ENCODE measurements at regions not wholly inside any gene's neighbourhood (a gene's known extent, or its start where the extent isn't known, plus 50 kb on each side); places are given as distances from the start of the nearest gene placed in this dataset.

DNA sequence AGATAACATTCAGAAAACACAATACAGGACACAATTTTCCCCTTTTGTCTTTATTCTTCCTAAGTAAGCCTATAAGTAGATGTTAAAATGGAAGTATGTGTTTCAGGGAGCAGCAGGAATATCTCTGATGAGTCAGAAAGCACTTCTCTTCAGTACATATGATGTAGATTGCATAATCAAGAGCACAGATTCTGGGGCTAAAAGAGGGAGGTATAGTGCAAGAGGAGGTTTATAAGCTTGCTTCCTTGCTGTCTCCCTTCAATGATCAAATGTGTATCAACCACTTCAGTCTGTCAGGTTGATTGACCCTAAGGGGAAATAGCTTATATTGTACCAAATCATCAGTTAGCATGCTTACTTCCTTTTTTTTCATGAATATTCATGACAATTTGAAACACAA is 822.8 kb downstream of the BRINP3 start:
- intact Hi-C loops (cut with DNase I; ENCODE audit: low total_unique reads) = no loop called here
- DNase-seq (ENCODE audit: low spot score in 2 of 2) = no peak
- H3K4me3 ChIP-seq (ENCODE audit: low read depth, poor library complexity, severe bottlenecking) = no peak overlapping the region
- no peak for TF ChIP-seq POLR2A (IDR thresholded peaks at IDR 0.05)
- TF ChIP-seq, protein P1, sequence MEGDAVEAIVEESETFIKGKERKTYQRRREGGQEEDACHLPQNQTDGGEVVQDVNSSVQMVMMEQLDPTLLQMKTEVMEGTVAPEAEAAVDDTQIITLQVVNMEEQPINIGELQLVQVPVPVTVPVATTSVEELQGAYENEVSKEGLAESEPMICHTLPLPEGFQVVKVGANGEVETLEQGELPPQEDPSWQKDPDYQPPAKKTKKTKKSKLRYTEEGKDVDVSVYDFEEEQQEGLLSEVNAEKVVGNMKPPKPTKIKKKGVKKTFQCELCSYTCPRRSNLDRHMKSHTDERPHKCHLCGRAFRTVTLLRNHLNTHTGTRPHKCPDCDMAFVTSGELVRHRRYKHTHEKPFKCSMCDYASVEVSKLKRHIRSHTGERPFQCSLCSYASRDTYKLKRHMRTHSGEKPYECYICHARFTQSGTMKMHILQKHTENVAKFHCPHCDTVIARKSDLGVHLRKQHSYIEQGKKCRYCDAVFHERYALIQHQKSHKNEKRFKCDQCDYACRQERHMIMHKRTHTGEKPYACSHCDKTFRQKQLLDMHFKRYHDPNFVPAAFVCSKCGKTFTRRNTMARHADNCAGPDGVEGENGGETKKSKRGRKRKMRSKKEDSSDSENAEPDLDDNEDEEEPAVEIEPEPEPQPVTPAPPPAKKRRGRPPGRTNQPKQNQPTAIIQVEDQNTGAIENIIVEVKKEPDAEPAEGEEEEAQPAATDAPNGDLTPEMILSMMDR (IDR thresholded peaks at IDR 0.05) = no peak

DNA sequence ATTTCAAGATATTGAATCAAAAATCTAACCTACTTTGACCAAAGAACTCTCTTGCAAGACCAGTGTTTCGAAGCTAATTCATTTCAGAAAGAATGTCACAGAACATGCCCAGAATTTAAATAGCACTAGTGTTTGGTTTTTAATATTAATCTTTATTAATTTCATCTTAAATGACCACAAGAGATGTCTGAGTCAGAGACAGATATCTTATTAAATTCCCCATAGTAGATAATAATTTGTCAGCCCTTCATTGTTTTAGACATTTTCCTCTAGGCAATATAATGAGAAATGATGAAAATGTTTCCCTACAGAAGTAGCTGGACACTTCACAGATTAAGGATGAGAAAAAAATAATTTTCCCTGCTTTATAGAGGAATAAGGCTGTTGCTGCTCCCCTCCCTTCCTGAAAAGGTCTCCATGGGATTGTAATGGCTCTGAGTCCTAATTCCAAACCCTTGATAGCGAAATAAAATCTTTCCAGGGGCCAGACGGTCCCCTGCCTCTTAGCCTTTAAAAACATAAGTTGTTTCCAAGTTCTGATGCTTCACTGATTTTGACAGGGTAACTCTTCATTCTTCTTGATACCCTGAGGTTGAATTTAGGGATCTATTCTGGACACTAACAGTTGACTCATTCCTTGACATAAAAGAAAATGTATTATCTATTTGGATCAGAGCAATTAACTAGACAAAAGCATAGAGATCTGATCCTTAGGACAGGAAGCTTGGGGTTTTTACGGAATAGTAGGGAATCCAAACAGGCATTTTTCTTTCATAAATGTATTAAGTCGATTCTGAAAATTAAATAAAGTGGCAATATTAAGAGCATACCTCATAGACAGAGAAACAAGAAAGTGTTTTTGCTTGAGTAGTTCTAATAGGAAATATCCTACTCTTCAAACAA is 820.8 kb downstream of the BRINP3 start:
- intact Hi-C loops (cut with DNase I; ENCODE audit: low total_unique reads) = no loop called here
- no peak for DNase-seq (ENCODE audit: low spot score in 2 of 2)
- TF ChIP-seq, protein P1 (IDR thresholded peaks at IDR 0.05) = no peak
- no peak for TF ChIP-seq POLR2A (IDR thresholded peaks at IDR 0.05)
- H3K4me3 ChIP-seq (ENCODE audit: low read depth, poor library complexity, severe bottlenecking) = no peak overlapping the region
- 66 to 68% methylated on average over 5 of the region's 5 CpGs for WGBS, 2 donors

DNA sequence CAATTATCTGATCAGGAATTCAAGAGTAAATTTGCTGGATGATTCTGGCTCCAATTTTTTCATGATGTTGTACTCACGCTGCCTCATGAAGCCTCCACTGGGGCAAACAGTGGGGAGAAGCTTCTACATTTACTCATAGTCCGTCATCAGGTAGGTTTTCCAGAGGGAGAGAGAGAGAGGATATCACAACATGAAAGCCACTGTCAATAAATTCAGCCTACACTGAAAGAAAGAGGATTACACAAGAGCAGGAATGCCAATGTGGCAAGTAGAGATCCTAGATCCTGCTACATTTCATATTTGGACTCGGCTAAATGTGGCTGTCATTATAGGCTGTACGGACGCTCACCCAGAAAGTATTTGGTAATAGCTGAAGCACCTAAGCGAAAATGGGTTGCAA is 819.9 kb downstream of the BRINP3 start:
- WGBS, 2 donors = 72 to 83% methylated on average over 6 of the region's 6 CpGs
- intact Hi-C loops (cut with DNase I; ENCODE audit: low total_unique reads) = no loop called here
- no peak for DNase-seq (ENCODE audit: low spot score in 2 of 2)
- TF ChIP-seq POLR2A (IDR thresholded peaks at IDR 0.05) = no peak
- TF ChIP-seq, protein P1 (IDR thresholded peaks at IDR 0.05) = no peak
- H3K4me3 ChIP-seq (ENCODE audit: low read depth, poor library complexity, severe bottlenecking) = no peak overlapping the region

DNA sequence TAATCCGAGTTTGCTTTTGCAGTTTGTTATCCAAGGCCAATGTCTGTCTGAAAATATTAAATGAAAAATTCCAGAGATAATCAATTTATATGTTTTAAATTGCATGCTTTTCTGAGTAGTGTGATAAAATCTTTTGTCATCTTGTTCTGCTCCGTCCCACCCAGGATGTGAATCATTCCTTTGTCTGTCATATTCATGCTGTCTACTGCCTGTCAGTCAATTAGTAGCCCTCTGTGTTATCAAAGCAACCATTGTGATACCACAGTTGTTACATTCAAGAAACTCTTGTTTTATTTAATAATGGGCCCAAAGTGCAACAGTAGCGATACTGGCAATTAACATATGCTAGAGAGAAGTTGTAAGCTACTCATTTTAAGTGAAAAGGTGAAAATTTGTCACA is 819.3 kb downstream of the BRINP3 start:
- 50 to 59% methylated on average over 3 of the region's 3 CpGs for WGBS, 2 donors
- DNase-seq (ENCODE audit: low spot score in 2 of 2) = no peak
- intact Hi-C loops (cut with DNase I; ENCODE audit: low total_unique reads) = no loop called here
- no peak overlapping the region for H3K4me3 ChIP-seq (ENCODE audit: low read depth, poor library complexity, severe bottlenecking)
- no peak for TF ChIP-seq POLR2A (IDR thresholded peaks at IDR 0.05)
- TF ChIP-seq, protein P1 (IDR thresholded peaks at IDR 0.05) = no peak

DNA sequence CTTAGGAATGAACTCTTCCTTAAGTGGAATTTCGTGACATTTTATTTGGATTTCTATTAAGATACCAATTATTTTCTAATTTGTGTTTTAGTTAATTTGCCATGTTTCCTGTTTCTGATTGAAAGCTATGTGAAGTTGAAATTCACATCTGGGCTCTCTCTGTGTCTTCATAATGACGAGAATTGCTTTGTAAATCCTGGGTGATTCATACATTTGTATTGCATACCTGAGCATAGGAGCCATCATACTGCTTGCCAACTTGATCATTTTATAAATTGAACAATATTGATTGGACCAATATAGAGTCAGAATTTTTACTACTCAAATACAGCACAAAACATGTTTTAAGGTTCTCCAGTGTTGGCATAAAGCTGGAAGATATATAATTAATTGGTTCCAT is 817.9 kb downstream of the BRINP3 start:
- no peak overlapping the region for H3K4me3 ChIP-seq (ENCODE audit: low read depth, poor library complexity, severe bottlenecking)
- DNase-seq (ENCODE audit: low spot score in 2 of 2) = no peak
- WGBS, 2 donors = 72% methylated on average over 2 of the region's 2 CpGs
- TF ChIP-seq, protein P1 (IDR thresholded peaks at IDR 0.05) = no peak
- TF ChIP-seq POLR2A (IDR thresholded peaks at IDR 0.05) = no peak
- intact Hi-C loops (cut with DNase I; ENCODE audit: low total_unique reads) = no loop called here

DNA sequence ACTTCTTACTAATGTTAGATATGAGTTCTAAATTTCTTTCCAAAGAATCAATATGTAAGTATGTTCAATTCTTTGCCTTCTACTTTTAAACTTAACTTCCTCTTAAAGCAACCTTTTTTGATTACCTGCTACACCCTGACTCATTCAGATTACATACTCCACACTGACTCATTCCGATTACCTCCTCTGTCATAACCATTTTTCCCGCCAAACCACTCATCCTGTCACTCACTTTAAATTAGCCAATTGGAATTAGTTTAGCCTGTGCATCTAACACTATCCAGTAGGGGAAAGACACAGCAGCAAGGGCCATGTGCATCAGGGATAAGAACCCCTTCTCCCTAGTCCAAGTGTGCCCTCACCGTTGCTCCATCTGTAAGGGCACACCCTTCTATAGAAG is 815.5 kb downstream of the BRINP3 start:
- DNase-seq (ENCODE audit: low spot score in 2 of 2) = no peak
- 76 to 85% methylated on average over 3 of the region's 3 CpGs for WGBS, 2 donors
- H3K4me3 ChIP-seq (ENCODE audit: low read depth, poor library complexity, severe bottlenecking) = no peak overlapping the region
- TF ChIP-seq, protein P1 (IDR thresholded peaks at IDR 0.05) = no peak
- TF ChIP-seq POLR2A (IDR thresholded peaks at IDR 0.05) = no peak
- intact Hi-C loops (cut with DNase I; ENCODE audit: low total_unique reads) = no loop called here
